C1 segment of cervical spinal cord (tissue), 14 donors: ENCODE measurements at regions not wholly inside any gene's neighbourhood (a gene's known extent, or its start where the extent isn't known, plus 50 kb on each side); places are given as distances from the start of the nearest gene placed in this dataset.
A peak's percentile ranks its signal among the peaks of the same experiment; 100 is the strongest.

Experiments
- DNase-seq, 14 donors: peaks; one replicate each; lab custom pipeline; 2025; lab: John Stamatoyannopoulos, UW

- peak in 10 of 14 donors; percentile 4 to 66 (median 30) for DNase-seq
Measured at GRCh38 chr2:2547451-2547850, 216.4 kb upstream of the MYT1L start.

DNA sequence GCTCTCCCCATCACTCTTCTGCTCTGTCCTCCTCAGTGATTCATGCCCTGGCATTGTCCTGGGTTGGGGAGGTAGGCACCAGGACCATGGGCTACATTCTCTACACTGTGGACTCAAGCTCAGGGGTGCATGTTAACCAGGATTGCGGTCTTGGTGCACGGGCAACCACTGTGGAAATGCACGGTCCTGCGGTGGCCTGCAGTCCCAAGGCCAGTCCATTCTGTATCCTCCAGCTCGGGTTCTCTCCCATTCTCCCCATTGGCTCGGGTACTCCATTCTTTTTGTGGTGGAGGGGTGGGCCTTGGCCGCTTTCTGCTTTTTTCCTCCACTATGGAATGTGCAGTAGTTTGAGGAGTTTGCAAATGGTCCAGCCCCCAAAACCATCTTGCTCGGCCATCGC lies 215.0 kb upstream of the MYT1L start:
- DNase-seq = no peak

- peak in 4 of 14 donors; percentile 3 to 14 (median 8) for DNase-seq
Measured at GRCh38 chr2:2542966-2543611, 212.0 kb upstream of the MYT1L start.

- no peak for DNase-seq
Measured at GRCh38 chr2:2542316-2542715, 211.2 kb upstream of the MYT1L start.

DNA sequence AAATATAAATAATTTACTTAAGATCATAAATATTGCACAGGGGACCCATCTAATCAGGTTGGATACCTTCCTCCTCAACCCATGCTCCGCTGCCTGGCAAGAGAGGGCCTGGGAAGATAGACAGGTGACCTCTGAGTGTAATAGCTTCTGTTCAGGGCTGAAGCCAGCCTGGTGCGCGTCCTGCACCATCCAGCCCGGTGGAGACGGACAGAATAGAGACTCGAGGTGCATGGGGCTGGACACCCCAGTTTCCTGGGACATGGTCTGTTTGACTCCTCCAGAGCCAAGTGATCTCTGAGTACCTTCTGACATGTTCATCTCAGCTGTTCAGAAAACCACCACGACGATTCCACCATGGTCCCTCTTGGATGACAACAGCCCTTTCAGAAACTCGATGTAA lies 209.3 kb upstream of the MYT1L start:
- DNase-seq = no peak

DNA sequence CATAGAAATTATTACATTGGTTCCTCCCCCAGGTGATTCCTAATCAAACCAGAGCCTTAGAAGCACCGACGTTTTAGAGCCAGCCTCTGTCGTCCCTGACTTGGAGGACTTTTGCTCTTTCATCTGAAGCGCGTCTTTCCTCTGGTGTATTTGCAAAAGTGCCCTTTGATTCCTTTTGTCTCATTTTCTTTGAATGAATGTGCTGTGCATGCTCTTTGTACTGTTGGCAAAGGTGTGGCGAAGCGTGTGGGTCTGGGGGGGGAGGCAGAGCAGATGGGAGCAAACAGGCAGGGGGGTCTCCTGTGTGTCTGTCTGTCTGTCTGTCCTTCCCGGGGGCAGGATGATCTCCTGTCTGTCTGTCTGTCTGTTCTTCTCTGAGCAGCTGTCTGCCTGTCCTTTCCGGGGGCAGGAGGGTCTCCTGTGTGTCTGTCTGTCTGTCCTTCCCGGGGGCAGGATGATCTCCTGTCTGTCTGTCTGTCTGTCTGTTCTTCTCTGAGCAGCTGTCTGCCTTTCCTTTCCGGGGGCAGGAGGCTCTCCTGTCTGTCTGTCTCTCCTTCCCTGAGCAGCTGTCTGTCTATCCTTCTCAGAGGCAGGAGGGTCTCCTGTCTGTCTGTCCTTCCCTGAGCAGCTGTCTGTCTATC lies 205.5 kb upstream of the MYT1L start:
- DNase-seq = no peak

DNA sequence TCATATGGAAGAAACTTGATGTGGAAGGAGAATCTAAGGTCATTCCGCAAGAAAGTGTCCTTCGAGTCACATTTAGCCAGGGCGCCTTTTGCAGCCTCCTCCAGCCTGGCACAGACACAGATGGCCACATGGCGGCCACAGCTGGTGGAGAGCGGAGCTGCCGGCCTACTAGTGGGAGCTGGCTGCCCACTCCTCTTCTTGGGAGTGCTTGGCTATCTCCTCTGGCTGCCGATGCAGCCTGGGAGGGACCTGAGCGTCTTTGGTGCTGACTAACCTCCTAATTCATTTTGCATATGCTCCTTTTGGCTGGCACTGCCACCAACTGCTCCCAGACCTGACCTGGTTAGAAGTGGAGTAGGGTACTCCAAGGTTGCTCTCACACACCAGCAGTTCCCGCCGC lies 199.3 kb upstream of the MYT1L start:
- DNase-seq = peak in 1 of 14 donors; percentile 63

DNA sequence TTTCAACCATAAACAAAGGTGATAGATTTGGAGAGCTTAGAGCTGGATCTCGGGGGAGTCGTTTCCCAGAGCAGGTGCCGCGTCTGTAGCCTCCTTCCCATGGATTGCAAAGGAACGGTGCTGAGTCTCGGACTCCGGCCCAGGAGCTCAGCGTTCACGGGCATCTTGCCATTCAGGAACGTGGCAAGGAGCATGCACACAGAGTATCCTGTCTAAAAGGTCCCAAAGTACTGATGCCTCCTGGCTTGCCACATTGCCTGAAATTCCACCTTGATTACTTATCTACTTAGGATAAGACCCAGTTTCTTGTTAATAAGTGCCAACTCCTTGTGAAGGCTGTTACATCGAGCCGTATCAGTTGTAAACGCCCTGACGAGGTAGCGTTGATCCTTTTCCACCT lies 197.8 kb upstream of the MYT1L start:
- peak in 1 of 14 donors; percentile 44 for DNase-seq

GRCh38 chr2:2527148-2527547 lies 196.1 kb upstream of the MYT1L start:
- DNase-seq = no peak

- DNase-seq = no peak
Measured at GRCh38 chr2:2524348-2524941, 193.4 kb upstream of the MYT1L start.

DNA sequence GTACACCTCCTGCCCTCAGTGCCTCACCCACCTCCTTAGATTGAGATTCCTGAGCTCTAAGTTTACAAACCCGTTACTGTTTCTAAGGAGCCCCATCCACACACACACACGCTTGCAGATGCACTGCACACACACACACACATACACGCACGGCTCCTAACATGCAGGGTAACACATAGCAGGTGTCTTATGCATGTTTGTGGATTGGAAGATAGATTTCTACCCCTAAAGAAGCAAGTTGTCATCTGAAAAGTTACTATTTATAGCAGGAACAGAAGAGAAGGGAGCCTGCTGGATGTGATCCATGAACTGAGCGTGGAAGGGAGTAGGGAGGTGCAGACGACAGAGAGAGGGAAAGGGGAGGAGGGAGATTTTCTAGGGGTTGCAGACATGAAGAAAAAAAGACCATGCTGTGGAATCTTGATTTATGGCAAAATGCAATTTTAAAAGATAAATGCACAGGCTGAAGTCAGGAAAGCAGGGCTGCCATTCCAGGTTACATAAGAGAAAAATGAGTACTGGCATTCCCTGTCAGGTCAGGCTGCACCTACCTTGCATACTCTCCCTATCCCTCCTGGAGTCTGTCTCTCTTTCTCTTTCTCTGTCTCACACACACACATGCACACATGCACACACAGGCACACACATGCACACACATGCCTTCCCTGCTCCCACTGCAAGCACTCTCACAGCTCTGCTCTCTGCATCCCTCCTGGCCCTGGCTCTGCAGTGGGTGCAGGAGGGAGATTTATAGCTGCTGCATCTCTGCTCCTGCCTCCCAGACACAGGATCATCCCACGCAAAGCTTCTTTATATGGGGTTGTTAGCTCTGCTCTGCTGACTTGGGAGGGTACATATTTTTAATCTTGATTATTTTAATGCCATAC lies 192.6 kb upstream of the MYT1L start:
- DNase-seq = peak in 1 of 14 donors; percentile 25

GRCh38 chr2:2520401-2520811 lies 189.3 kb upstream of the MYT1L start:
- no peak for DNase-seq

DNA sequence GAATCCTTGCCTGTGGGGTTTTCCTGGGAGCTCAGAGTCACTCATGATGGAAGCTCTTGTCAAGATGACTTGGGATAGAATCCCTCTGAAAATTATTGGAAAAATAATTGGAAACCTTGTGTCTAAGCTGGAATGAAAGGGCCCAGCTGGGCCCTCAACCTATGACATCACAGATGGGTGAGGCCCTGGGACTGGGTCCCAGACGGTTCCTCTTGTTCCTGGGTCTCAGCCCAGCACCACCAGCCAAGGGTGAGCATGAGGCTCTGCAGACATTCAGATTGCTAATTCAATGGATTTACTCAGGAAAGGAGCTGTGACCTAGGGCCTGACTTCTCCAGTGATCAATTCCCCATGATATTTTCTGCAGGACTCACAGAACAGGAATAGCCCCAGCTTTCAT lies 188.3 kb upstream of the MYT1L start:
- no peak for DNase-seq

DNA sequence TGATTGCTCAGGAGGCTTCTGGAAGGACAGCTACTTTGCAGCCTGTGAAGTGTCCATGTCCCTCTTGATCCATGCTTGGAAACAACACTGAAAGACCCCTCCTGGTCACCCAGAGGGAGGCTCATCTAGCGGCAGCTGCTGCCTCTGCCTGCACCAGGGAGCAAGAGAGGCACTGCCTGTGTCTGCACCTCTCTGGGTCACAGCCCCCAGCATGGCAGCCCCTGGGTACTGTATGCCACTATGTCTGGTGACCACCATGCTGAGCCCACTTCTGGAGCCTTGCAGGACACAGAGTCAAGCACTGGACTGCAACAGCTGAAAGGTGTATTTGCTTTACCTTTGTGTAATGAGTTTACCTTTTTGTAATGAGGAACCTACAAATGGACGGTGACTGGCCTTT lies 186.3 kb upstream of the MYT1L start:
- DNase-seq = no peak

GRCh38 chr2:2516386-2516785 lies 185.3 kb upstream of the MYT1L start:
- no peak for DNase-seq

GRCh38 chr2:2512931-2513330 lies 181.9 kb upstream of the MYT1L start:
- DNase-seq = no peak

- DNase-seq = peak in 2 of 14 donors; percentile 11
Measured at GRCh38 chr2:2507417-2507997, 176.4 kb upstream of the MYT1L start.

GRCh38 chr2:2506536-2506935 lies 175.5 kb upstream of the MYT1L start:
- DNase-seq = no peak

DNA sequence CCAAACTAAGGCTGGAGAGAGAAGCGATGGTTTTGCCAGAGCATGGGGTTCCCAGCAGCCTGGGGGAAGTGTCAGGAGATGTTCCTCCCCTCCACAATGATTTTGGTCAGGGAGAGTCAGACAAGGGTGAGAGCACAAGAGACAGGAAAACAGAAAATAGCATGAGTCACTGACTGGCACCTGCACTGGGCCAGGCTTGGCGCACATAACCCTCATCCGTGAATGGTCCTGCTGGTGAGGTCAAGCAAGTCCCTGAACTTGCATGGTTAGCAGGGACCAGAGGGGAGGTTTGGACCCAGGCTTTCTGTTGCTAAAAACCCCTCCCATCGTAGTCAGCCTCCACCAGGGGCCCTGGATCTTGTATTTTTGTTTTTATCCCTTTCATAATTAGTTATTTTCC lies 174.5 kb upstream of the MYT1L start:
- no peak for DNase-seq

DNA sequence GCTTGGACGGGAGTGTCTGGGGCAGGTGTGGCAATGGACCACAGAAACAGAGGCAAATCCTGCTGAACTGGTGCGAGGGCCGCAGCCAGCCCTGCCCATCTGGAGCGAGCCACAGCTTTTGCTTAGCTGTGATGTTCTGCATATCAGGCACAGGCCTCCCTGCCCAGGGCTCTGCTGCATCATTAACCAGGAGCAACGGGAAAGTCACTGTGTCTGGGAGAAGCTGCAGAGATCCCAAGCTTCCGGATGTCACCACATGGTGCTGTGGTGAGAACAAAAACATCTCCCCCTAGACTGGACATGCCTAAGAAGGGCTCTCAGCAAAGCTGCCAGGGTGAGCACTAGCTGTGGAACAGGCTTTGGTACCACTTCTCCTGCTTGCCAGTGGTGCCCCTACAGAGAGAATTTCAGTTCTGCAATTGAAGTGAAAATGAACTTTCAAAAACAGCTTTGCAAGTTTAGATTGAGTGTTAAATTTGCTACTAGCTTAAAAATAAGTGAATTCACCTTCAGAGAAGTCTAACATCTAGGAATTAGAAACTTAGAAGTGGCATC lies 172.9 kb upstream of the MYT1L start:
- DNase-seq = no peak

- no peak for DNase-seq
Measured at GRCh38 chr2:2502201-2502549, 171.1 kb upstream of the MYT1L start.
